OCI-LY3 (cell line): ENCODE measurements at regions not wholly inside any gene's neighbourhood (a gene's known extent, or its start where the extent isn't known, plus 50 kb on each side); places are given as distances from the start of the nearest gene placed in this dataset.

ENCODE experiments used
- EZH2phosphoT487 ChIP-seq: fragments of 200-600 bp; shearing (Covaris generic); IDR thresholded peaks from 2 replicates; pipeline ENCODE4 v1.6.1; 2018; ENCODE audit warnings: antibody characterized with exemption, mixed run types, low read depth
- TF ChIP-seq, protein P1 (sequence below): fragments of 200-600, 300-600 bp; sonication (generic); IDR thresholded peaks from 2 replicates; pipeline ENCODE4 v1.5.1; 2014; ENCODE audit warnings: antibody characterized with exemption, low read length, low read depth

DNA sequence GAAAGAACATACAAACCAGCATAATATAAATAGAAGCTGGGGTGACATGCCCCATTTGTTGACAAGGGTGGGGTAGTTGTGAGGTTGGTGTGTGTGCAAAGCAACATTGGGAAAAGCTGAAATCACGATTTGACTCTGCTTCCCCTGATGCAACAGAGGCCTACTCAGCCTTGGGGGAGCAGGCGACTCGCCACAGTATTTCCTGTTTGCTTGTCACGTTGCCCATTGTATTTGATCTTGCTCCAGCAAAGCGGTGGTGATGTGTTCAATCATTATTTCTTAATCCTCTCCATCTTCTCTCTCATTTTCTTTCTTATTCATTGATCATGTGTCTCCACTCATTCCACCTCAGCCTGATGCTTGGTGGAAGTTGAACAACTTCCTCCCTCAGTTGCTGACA lies 165.8 kb upstream of the CITED2 start:
- TF ChIP-seq, protein P1, sequence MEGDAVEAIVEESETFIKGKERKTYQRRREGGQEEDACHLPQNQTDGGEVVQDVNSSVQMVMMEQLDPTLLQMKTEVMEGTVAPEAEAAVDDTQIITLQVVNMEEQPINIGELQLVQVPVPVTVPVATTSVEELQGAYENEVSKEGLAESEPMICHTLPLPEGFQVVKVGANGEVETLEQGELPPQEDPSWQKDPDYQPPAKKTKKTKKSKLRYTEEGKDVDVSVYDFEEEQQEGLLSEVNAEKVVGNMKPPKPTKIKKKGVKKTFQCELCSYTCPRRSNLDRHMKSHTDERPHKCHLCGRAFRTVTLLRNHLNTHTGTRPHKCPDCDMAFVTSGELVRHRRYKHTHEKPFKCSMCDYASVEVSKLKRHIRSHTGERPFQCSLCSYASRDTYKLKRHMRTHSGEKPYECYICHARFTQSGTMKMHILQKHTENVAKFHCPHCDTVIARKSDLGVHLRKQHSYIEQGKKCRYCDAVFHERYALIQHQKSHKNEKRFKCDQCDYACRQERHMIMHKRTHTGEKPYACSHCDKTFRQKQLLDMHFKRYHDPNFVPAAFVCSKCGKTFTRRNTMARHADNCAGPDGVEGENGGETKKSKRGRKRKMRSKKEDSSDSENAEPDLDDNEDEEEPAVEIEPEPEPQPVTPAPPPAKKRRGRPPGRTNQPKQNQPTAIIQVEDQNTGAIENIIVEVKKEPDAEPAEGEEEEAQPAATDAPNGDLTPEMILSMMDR = no peak
- TF ChIP-seq EZH2phosphoT487 = no peak
